ENCODE measurements at regions not wholly inside any gene's neighbourhood (a gene's known extent, or its start where the extent isn't known, plus 50 kb on each side); places are given as distances from the start of the nearest gene placed in this dataset.
A peak's percentile ranks its signal among the peaks of the same experiment; 100 is the strongest.

- ATAC-seq (no peak), DNase-seq (no peak), FAIRE-seq (no peak)
- H3K9me3 ChIP-seq: no peaks in the 10 kb centered on the region
- no peaks in the 10 kb centered on the region for H3K27me3 ChIP-seq
- H3K27ac ChIP-seq: no peak overlapping the region
- no peak overlapping the region for H3K4me3 ChIP-seq
- WGBS, 2 donors: 54 to 57% methylated on average over 2 of the region's 2 CpGs
- intact Hi-C loops (cut with DNase I): no loop called here
- no peaks in the 10 kb centered on the region for H3K4me1 ChIP-seq
- TF ChIP-seq CTCF (IDR thresholded peaks at IDR 0.05): no peak
- no peaks in the 10 kb centered on the region for H3K36me3 ChIP-seq
Observed at GRCh38 chr21:25097648-25098047, 509.6 kb downstream of the MRPL39 start.

- Histone ChIP-seq H3K27me3 (no peaks in the 10 kb centered on the region), H3K4me3 (no peak overlapping the region), H3K9me3 (no peaks in the 10 kb centered on the region), H3K27ac (no peak overlapping the region), H3K36me3 (no peaks in the 10 kb centered on the region), H3K4me1 (no peaks in the 10 kb centered on the region)
- WGBS, 2 donors: 40 to 49% methylated on average over 1 of the region's 1 CpG
- ATAC-seq: no peak
- FAIRE-seq: no peak
- TF ChIP-seq CTCF (IDR thresholded peaks at IDR 0.05): no peak
- intact Hi-C loops (cut with DNase I): no loop called here
- no peak for DNase-seq
Observed at GRCh38 chr21:25094695-25095094, 512.6 kb downstream of the MRPL39 start.

- FAIRE-seq: no peak
- ATAC-seq: no peak
Observed at GRCh38 chr21:25092441-25093011, 514.8 kb downstream of the MRPL39 start.

GRCh38 chr21:25081096-25081495 lies 526.2 kb downstream of the MRPL39 start:
- intact Hi-C loops (cut with DNase I): no loop called here
- DNase-seq: no peak
- TF ChIP-seq CTCF (IDR thresholded peaks at IDR 0.05): no peak
- no peak for FAIRE-seq
- no peaks in the 10 kb centered on the region for H3K4me1 ChIP-seq
- 52 to 66% methylated on average over 4 of the region's 4 CpGs for WGBS, 2 donors
- no peak overlapping the region for H3K4me3 ChIP-seq
- H3K9me3 ChIP-seq: no peaks in the 10 kb centered on the region
- no peaks in the 10 kb centered on the region for H3K36me3 ChIP-seq
- no peaks in the 10 kb centered on the region for H3K27me3 ChIP-seq
- no peak for ATAC-seq
- H3K27ac ChIP-seq: no peak overlapping the region

More at GRCh38 chr21:25092441-25093011, 514.8 kb downstream of the MRPL39 start:
- intact Hi-C loops (cut with DNase I): no loop called here
- Histone ChIP-seq H3K4me3 (no peak overlapping the region), H3K27me3 (no peaks in the 10 kb centered on the region), H3K27ac (no peak overlapping the region), H3K36me3 (no peaks in the 10 kb centered on the region), H3K4me1 (no peaks in the 10 kb centered on the region), H3K9me3 (no peaks in the 10 kb centered on the region)
- no peak for TF ChIP-seq CTCF (IDR thresholded peaks at IDR 0.05)
- 59 to 77% methylated on average over 8 of the region's 8 CpGs for WGBS, 2 donors
- peak in 2 of 6 donors; percentile 8 to 22 for DNase-seq

- ATAC-seq (no peak), DNase-seq (no peak), FAIRE-seq (no peak)
- no peaks in the 10 kb centered on the region for H3K9me3 ChIP-seq
- no peaks in the 10 kb centered on the region for H3K36me3 ChIP-seq
- no peak overlapping the region for H3K27ac ChIP-seq
- 77 to 87% methylated on average over 1 of the region's 1 CpG for WGBS, 2 donors
- no peak overlapping the region for H3K4me3 ChIP-seq
- no peak for TF ChIP-seq CTCF (IDR thresholded peaks at IDR 0.05)
- H3K4me1 ChIP-seq: no peaks in the 10 kb centered on the region
- intact Hi-C loops (cut with DNase I): no loop called here
- no peaks in the 10 kb centered on the region for H3K27me3 ChIP-seq
Observed at GRCh38 chr21:25080661-25081060, 526.6 kb downstream of the MRPL39 start.

All from pancreas (tissue), 10 donors.